ENCODE measurements at regions not wholly inside any gene's neighbourhood (a gene's known extent, or its start where the extent isn't known, plus 50 kb on each side); places are given as distances from the start of the nearest gene placed in this dataset.
"Not testable (repeated sequence)": the region's sequence is repeated elsewhere in the genome, so short reads cannot be mapped to it uniquely, and the experiment has no call there.

GRCh38 chr13:56510836-56511235 lies 629.9 kb upstream of the PRR20A start:
- ATAC-seq (replicated peaks; ENCODE audit: extremely low read depth, poor library complexity, severe bottlenecking) = no peak
- DNase-seq (ENCODE audit: low spot score in 2 of 2) = no peak
- no peaks in the 10 kb centered on the region for H3K27me3 Mint-ChIP-seq
- no peak overlapping the region for H3K27ac Mint-ChIP-seq (ENCODE audit: low read depth)
- no peak overlapping the region for H3K4me3 Mint-ChIP-seq
- H3K36me3 Mint-ChIP-seq (ENCODE audit: insufficient read depth) = no peaks in the 10 kb centered on the region
- H3K9me3 Mint-ChIP-seq = peaks cover 16% of the 10 kb centered on the region
- no peaks in the 10 kb centered on the region for H3K4me1 Mint-ChIP-seq

DNA sequence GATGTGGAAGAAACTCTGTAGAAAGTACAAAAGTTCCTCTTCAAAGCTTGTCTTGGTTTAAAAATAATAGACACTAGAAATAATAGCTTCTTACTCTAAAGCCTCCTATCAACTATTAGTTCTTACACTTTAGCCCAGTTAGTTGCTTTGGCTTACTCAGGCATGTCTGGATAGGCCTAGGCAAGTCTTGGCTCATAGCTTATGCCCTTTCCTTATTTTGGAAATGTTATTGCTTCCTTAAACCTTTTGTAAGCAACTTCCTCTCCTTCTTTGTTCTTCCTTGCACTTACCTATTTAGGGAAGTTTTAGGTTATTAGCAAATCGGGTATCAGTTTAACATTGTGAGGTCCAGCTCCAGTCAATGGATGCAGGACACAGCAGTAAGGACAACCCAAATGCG lies 628.4 kb upstream of the PRR20A start:
- DNase-seq (ENCODE audit: low spot score in 2 of 2); H3K27me3 Mint-ChIP-seq; ATAC-seq (replicated peaks; ENCODE audit: extremely low read depth, poor library complexity, severe bottlenecking); H3K27ac Mint-ChIP-seq (ENCODE audit: low read depth); H3K4me1 Mint-ChIP-seq; H3K36me3 Mint-ChIP-seq (ENCODE audit: insufficient read depth); H3K4me3 Mint-ChIP-seq: not testable (repeated sequence)
- H3K9me3 Mint-ChIP-seq = peaks cover 16% of the 10 kb centered on the region

- DNase-seq (ENCODE audit: low spot score in 2 of 2) (no peak), ATAC-seq (replicated peaks; ENCODE audit: extremely low read depth, poor library complexity, severe bottlenecking) (no peak)
- Mint-ChIP-seq H3K36me3 (ENCODE audit: insufficient read depth) (no peaks in the 10 kb centered on the region), H3K4me3 (no peak overlapping the region), H3K9me3 (peaks cover 9% of the 10 kb centered on the region), H3K27me3 (no peaks in the 10 kb centered on the region), H3K27ac (ENCODE audit: low read depth) (no peak overlapping the region), H3K4me1 (no peaks in the 10 kb centered on the region)
These were observed 625.3 kb upstream of the PRR20A start for GRCh38 chr13:56515441-56515840.

- Mint-ChIP-seq H3K36me3 (ENCODE audit: insufficient read depth) (no peaks in the 10 kb centered on the region), H3K27ac (ENCODE audit: low read depth) (no peak overlapping the region), H3K27me3 (no peaks in the 10 kb centered on the region), H3K4me3 (no peak overlapping the region), H3K4me1 (no peaks in the 10 kb centered on the region), H3K9me3 (peaks cover 14% of the 10 kb centered on the region)
- ATAC-seq (replicated peaks; ENCODE audit: extremely low read depth, poor library complexity, severe bottlenecking) (no peak), DNase-seq (ENCODE audit: low spot score in 2 of 2) (no peak)
These were observed 612.5 kb upstream of the PRR20A start for GRCh38 chr13:56528040-56528790.

DNA sequence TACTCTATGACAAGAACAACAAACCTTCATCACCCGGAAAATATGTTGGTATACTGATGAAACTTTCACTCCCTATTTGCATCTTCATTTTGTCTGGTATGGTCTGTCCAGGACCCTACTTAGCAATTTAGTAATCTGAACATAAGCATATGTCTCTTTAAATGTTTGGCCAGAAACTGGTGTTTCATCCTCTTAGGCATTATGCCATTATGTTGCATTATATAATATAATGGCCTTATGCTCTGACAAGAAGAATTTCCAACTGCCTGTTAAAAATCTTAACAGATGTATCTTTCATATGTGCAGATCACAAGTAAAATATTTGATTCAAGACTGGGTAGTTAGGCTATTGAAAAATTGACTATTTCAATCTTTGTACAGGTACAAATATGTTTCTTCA lies 610.6 kb upstream of the PRR20A start:
- DNase-seq (ENCODE audit: low spot score in 2 of 2) (no peak), ATAC-seq (replicated peaks; ENCODE audit: extremely low read depth, poor library complexity, severe bottlenecking) (no peak)
- peaks cover 13% of the 10 kb centered on the region for H3K9me3 Mint-ChIP-seq
- no peaks in the 10 kb centered on the region for H3K4me1 Mint-ChIP-seq
- no peaks in the 10 kb centered on the region for H3K36me3 Mint-ChIP-seq (ENCODE audit: insufficient read depth)
- H3K27me3 Mint-ChIP-seq = no peaks in the 10 kb centered on the region
- no peak overlapping the region for H3K27ac Mint-ChIP-seq (ENCODE audit: low read depth)
- H3K4me3 Mint-ChIP-seq = no peak overlapping the region

GRCh38 chr13:56547921-56548320 lies 592.8 kb upstream of the PRR20A start:
- H3K27ac Mint-ChIP-seq (ENCODE audit: low read depth); H3K4me1 Mint-ChIP-seq; H3K27me3 Mint-ChIP-seq; H3K4me3 Mint-ChIP-seq; H3K36me3 Mint-ChIP-seq (ENCODE audit: insufficient read depth); ATAC-seq (replicated peaks; ENCODE audit: extremely low read depth, poor library complexity, severe bottlenecking); DNase-seq (ENCODE audit: low spot score in 2 of 2): not testable (repeated sequence)
- H3K9me3 Mint-ChIP-seq = peaks cover 18% of the 10 kb centered on the region

DNA sequence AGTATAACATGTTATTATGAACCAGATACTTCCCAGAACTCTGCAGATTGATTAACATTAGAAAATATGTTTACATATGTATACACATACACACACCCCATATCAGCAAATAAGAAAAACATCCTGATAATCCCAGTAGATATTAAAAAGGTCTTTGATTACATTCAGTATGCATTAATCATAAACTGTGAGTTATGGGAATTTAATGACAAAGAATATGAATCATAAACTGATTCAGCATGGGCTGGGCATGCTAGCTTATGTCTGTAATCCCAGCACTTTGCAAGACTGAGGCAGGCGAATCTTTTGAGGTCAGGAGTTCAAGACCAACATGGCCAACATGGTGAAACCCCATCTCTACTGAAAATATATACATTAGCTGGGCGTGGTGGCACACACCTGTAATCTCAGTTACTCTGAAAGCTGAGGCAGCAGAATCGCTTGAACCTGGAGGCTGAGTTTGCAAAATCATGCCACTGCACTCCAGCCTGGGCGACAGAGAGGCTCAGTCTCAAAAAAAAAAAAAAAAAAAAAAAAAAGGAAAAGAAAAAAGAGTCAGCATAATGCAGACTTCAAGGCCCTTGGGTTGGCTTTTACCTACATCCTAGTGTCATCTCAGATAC lies 581.9 kb upstream of the PRR20A start:
- H3K4me1 Mint-ChIP-seq = no peaks in the 10 kb centered on the region
- no peak overlapping the region for H3K27ac Mint-ChIP-seq (ENCODE audit: low read depth)
- ATAC-seq (replicated peaks; ENCODE audit: extremely low read depth, poor library complexity, severe bottlenecking) (no peak), DNase-seq (ENCODE audit: low spot score in 2 of 2) (no peak)
- H3K9me3 Mint-ChIP-seq = peaks cover 20% of the 10 kb centered on the region
- no peak overlapping the region for H3K4me3 Mint-ChIP-seq
- no peaks in the 10 kb centered on the region for H3K27me3 Mint-ChIP-seq
- no peaks in the 10 kb centered on the region for H3K36me3 Mint-ChIP-seq (ENCODE audit: insufficient read depth)

- H3K4me3 Mint-ChIP-seq = no peak overlapping the region
- no peak overlapping the region for H3K27ac Mint-ChIP-seq (ENCODE audit: low read depth)
- no peaks in the 10 kb centered on the region for H3K27me3 Mint-ChIP-seq
- no peaks in the 10 kb centered on the region for H3K36me3 Mint-ChIP-seq (ENCODE audit: insufficient read depth)
- ATAC-seq (replicated peaks; ENCODE audit: extremely low read depth, poor library complexity, severe bottlenecking) = no peak
- H3K9me3 Mint-ChIP-seq = peaks cover 18% of the 10 kb centered on the region
- no peaks in the 10 kb centered on the region for H3K4me1 Mint-ChIP-seq
- no peak for DNase-seq (ENCODE audit: low spot score in 2 of 2)
These were observed 579.4 kb upstream of the PRR20A start for GRCh38 chr13:56561327-56561726.

DNA sequence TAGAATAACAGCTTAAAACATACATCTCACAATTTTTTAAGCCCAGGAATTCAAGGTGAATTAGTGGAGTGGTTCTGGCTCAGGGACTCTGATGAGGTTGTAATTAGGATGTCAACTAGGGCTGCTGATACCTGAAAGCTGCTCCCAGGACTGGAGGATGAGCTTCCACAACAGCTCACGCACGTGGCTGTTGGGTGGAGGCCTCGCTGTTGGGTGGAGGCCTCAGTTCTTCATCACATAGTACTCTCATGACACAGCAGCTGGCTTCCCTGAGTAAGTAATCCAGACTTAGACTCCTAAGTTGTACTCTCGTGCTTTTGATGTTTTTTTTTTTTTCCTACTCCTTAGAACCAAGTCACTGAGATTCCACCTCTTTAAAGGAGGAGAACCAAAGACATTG lies 577.1 kb upstream of the PRR20A start:
- no peak for ATAC-seq (replicated peaks; ENCODE audit: extremely low read depth, poor library complexity, severe bottlenecking)
- no peaks in the 10 kb centered on the region for H3K4me1 Mint-ChIP-seq
- no peaks in the 10 kb centered on the region for H3K36me3 Mint-ChIP-seq (ENCODE audit: insufficient read depth)
- no peaks in the 10 kb centered on the region for H3K27me3 Mint-ChIP-seq
- DNase-seq (ENCODE audit: low spot score in 2 of 2) = no peak
- no peak overlapping the region for H3K4me3 Mint-ChIP-seq
- H3K27ac Mint-ChIP-seq (ENCODE audit: low read depth) = no peak overlapping the region
- H3K9me3 Mint-ChIP-seq = no peaks in the 10 kb centered on the region

- Mint-ChIP-seq H3K27me3 (no peaks in the 10 kb centered on the region), H3K4me3 (no peak overlapping the region), H3K36me3 (ENCODE audit: insufficient read depth) (peaks cover 2% of the 10 kb centered on the region), H3K9me3 (peaks cover 27% of the 10 kb centered on the region), H3K4me1 (no peaks in the 10 kb centered on the region), H3K27ac (ENCODE audit: low read depth) (no peak overlapping the region)
- ATAC-seq (replicated peaks; ENCODE audit: extremely low read depth, poor library complexity, severe bottlenecking) (no peak), DNase-seq (ENCODE audit: low spot score in 2 of 2) (no peak)
These were observed 553.7 kb upstream of the PRR20A start for GRCh38 chr13:56586976-56587375.

- Mint-ChIP-seq H3K36me3 (ENCODE audit: insufficient read depth) (no peaks in the 10 kb centered on the region), H3K9me3 (peaks cover 5% of the 10 kb centered on the region), H3K4me1 (no peaks in the 10 kb centered on the region), H3K4me3 (no peak overlapping the region), H3K27me3 (no peaks in the 10 kb centered on the region), H3K27ac (ENCODE audit: low read depth) (no peak overlapping the region)
- ATAC-seq (replicated peaks; ENCODE audit: extremely low read depth, poor library complexity, severe bottlenecking) (no peak), DNase-seq (ENCODE audit: low spot score in 2 of 2) (no peak)
These were observed 525.1 kb upstream of the PRR20A start for GRCh38 chr13:56615572-56615971.

DNA sequence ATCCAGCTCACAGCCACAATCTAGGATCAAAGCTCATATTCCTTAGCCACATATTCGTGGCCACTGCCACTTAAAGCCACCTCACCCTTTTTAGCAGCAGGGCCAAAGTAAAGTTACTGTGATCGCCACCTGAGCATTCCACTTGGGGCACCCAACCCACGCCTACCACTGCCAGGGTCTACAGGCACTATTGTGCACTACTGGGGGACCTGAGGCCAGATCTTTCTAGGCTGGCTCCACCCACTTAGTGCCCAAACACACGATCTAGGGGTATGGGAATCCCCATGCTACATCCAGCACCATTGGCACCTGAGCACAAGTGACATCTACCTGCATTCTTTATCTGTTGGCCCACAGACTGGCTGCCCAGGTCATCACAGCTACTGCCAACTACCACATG lies 517.9 kb upstream of the PRR20A start:
- ATAC-seq (replicated peaks; ENCODE audit: extremely low read depth, poor library complexity, severe bottlenecking) (no peak), DNase-seq (ENCODE audit: low spot score in 2 of 2) (no peak)
- Mint-ChIP-seq H3K27ac (ENCODE audit: low read depth) (no peak overlapping the region), H3K27me3 (no peaks in the 10 kb centered on the region), H3K4me1 (no peaks in the 10 kb centered on the region), H3K4me3 (no peak overlapping the region), H3K9me3 (peaks cover 19% of the 10 kb centered on the region), H3K36me3 (ENCODE audit: insufficient read depth) (no peaks in the 10 kb centered on the region)

DNA sequence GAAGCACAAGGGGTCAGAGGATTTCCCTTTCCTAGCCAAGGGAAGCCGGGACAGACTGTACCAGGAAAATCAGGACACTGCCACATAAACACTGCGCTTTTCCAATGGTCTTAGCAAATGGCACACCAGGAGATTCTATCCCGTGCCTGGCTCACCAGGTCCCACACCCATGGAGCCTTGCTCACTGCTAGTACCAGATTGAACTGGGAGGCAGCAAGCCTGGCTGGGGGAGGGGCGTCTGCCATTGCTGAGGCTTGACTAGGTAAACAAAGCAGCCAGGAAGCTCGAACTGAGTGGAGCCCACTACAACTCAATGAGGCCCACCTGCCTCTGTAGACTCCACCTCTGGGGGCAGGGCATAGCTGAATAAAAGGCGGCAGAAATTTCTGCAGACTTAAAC lies 511.8 kb upstream of the PRR20A start:
- not testable (repeated sequence) for H3K36me3 Mint-ChIP-seq (ENCODE audit: insufficient read depth); DNase-seq (ENCODE audit: low spot score in 2 of 2); ATAC-seq (replicated peaks; ENCODE audit: extremely low read depth, poor library complexity, severe bottlenecking); H3K27ac Mint-ChIP-seq (ENCODE audit: low read depth); H3K4me1 Mint-ChIP-seq; H3K4me3 Mint-ChIP-seq; H3K27me3 Mint-ChIP-seq
- H3K9me3 Mint-ChIP-seq = peaks cover 28% of the 10 kb centered on the region

Data from central memory CD8-positive, alpha-beta T cell (primary cell).